ENCODE measurements at regions not wholly inside any gene's neighbourhood (a gene's known extent, or its start where the extent isn't known, plus 50 kb on each side); places are given as distances from the start of the nearest gene placed in this dataset.
"Not testable (repeated sequence)": the region's sequence is repeated elsewhere in the genome, so short reads cannot be mapped to it uniquely, and the experiment has no call there.

- no peak for DNase-seq
These were observed 258.2 kb upstream of the IRS2 start for GRCh38 chr13:110044551-110045111.

DNA sequence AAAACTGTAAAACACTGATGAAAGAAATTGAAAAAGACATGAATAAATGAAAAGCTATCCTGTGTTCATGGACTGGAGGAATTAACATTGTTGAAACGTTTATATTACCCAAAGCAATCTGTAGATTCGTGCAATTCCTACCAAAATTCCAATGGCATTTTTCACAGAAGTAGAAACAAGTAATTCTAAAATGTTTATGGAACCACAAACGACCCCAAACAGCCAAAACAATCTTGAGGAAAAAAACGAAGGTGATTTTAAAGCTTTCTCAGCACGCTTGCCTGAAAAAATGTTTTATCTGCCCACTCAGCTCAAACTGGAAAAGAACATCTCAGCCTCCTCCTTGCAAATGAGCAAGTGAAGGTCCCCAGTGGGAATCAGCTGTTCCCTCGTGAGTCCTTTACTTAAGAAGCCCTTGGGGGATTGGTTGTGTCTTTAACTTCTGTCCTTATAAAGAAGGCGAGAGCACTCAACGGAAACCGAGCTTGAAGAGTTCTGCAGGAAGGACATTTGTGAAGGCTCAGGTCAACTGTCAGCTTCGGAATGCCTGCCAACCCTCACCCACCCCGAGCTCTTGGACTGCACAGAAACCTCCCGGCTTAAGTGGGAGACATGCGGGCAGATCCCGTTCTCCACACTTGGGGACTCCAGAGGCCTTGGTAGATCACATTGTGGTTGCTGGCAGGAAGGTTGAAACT, 256.0 kb upstream of the IRS2 start:
- no peak for DNase-seq

DNA sequence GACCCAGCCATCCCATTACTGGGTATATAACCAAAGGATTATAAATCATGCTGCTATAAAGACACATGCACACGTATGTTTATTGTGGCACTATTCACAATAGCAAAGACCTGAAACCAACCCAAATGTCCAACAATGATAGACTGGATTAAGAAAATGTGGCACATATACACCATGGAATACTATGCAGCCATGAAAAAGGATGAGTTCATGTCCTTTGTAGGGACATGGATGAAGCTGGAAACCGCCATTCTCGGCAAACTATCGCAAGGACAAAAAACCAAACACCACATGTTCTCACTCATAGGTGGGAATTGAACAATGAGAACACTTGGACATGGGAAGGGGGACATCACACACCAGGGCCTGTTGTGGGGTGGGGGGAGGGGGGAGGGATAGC, 255.3 kb upstream of the IRS2 start:
- DNase-seq = not testable (repeated sequence)

GRCh38 chr13:110037925-110038573, 251.7 kb upstream of the IRS2 start:
- DNase-seq = no peak

DNA sequence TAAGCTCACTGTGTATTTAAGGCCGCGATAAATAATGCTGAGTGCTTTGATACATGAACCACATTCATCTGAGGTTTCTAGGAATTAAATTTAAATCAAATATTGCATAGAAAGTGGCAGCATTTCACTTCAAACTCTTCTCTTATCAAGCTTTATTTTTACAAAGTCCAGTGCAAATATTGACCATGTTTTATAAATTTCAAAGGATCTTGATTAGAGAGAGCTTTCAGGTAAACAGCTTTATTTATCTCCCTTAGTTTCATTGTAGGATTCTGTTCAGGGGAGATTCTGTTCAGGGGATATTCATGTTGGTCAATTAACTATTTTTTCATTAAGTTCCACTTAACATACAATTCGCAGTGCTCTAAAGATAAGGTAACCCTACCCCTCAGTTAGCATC, 249.7 kb upstream of the IRS2 start:
- no peak for DNase-seq

- DNase-seq = no peak
These were observed 247.7 kb upstream of the IRS2 start for GRCh38 chr13:110034031-110034549.

GRCh38 chr13:110032969-110033368, 246.6 kb upstream of the IRS2 start:
- DNase-seq = no peak

- DNase-seq = no peak
These were observed 244.1 kb upstream of the IRS2 start for GRCh38 chr13:110030394-110030928.

DNA sequence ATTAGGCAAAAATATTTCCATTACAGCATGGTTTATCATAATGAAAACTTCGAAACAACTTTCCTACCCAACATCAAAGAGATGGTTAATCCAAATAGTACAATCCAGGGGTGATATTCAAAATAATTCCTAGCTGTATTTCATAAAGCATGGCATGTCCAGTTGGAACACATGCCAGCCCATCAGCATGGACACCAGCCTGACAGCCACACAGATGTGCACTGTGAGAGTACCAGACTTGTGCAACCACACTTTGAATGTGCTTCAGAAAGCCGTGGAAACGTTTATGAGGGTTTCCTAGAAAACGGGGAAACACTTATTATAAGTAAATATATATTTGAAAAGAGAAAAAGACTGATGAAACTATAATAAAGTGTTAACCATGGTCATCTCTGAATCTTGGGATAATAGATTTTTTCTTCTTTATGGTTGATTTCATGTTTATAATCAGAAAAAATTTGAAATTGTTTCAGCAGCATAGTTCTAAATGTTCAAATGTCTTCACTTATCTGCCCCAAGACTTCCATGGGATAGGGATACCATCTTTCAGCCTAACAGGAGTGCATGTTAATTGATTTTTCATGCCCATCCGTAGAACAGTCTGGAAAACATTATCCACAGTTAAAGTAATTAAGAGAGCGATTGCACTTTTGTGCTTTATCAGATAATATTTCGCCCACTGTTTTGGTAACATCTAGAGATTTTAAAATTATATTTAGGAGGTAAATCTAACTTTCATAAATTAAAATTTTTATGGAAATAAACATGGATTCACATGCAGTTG, 242.6 kb upstream of the IRS2 start:
- DNase-seq = no peak

DNA sequence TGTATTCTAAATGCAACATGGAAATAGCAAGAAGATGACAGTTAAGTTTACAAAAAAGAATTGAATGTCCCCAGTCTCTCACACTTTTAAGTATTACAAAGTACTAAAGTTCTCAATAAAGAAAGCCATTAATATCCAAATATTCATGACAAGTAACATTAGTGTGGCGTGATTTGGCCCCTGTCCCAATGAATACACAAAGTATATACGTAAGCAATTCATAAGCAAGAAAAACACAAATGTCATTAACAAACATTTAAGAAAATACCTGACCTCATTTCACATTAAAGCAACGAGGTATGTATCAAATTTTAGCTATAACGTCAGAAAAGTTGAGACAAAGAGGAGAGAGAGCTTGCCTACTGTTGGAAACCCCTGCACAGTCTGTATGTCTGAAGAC, 241.9 kb upstream of the IRS2 start:
- DNase-seq = no peak

DNA sequence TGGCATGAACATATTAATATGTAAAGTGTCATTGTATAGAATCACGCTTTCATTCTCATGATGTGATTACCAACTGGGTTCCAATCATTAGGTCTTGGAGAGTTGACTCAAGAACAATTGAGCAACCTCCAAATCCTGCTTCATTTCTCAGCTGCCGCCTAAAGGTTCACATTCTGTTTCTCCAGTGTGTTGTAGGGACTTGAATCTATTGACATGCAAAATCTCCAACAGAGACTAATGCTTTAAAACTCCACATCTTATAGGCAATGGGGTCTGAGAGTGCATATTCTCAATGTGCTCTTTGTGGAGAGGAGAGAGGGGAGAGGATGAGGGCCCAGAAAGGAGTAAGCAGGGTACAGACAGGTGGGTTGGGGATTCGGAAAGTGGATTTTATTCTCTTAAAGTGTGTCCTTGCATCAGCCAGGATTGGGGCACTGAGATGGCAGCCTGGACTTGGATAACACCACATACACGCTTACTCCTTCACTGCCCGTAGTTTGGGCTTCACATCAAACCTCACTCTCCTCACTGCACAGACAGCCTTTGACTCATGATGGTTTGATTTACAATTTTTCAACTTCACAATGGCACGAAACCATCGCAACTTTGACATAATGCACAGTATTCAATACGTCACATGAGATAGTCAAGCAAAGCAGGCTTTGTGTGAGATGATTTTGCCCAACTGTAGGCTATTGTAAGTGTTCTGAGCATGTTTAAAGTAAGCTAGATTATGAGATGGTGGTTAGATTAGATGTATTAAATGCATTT, 241.3 kb upstream of the IRS2 start:
- no peak for DNase-seq

DNA sequence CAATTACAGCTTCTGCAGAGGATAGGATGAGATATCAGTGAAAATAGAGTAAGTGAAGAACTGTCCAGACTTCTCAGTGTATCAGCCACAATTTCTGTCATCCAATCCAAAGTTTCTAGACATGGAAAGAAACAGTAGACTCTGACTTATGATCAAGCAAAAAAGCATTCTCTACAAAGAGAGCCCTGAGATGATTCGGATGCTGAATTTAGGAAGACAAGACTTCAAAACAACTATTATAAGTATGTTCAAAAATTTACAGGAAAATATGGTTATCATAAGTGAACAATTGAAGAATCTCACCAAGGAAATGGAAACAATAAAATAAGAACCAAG, 238.2 kb upstream of the IRS2 start:
- no peak for DNase-seq

GRCh38 chr13:110023729-110024644, 237.6 kb upstream of the IRS2 start:
- no peak for DNase-seq

DNA sequence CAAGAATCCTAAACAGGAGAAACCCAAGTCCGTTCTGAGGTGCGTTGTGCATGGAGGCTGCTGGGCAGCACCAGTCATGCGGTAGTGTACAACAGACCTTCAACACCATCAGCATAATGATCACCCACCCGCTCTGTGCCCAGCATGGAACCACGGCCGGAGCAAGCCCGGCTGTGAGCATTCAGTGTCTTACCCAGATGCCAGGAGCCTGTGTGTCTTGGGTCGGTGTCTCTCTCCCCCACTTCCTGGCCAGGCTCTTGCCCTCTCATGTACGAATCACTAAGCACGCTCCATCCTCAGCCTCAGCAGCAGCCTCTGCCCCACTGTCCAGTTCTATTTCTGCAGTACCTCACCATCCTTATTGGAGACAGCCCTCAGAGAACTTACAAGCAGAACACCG, 231.6 kb upstream of the IRS2 start:
- DNase-seq = no peak

DNA sequence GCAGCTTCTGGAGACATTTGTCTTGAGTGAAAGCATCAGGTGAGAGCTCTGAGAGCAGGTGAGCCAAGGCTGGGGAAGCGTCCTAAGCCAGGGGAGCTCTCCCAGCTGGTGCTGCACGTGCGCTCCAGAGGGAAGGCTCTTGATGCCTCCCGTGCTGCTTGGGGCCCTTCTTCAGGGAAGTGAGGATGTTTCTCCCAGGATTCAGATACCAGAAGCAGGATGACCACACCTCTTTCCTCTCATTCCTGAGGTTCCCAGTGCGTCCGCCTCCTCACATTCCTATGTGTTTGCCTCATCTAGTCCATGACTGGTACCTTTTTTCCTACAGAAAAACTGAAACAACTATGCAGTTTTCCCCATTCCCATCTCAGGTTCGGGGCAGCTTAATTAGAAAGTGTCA, 231.0 kb upstream of the IRS2 start:
- no peak for DNase-seq

DNA sequence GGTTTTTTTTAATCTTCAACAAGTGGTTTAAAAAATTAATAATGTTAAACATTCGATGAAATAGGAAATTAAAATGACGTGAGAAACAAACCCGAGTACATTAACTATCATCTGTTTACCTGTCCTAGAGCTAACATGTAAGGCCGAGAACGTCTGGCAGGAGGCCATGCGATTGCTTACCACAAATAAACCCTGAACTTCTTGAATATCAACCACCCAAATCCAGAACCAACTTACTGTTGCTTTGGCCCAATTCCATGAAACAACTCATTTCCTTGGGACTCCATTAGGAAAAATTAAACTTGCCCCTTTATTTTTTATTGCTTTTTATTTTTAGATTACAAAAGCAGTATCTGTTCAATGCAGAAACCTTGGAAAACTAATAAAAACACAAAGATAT, 228.9 kb upstream of the IRS2 start:
- no peak for DNase-seq

DNA sequence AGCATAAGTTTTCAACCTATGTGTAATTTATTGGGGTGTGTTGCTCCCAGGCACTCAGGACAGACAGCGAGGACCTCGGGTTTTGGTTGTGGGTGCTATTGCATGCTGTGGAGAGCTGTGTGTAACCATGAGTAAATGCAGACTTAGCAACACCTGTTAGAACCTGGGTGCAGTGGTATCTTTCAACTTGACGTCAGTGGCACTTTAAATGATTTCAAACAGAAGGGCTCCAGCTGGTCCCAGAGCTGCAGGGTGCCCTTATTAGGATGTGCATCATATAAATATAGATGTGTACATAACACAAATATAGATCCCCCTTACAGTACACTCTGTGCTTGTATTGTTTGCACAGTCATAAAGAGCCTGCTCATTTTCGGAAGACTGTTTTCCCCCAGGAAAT, 228.3 kb upstream of the IRS2 start:
- DNase-seq = no peak

GRCh38 chr13:110012102-110012739, 225.8 kb upstream of the IRS2 start:
- no peak for DNase-seq

DNA sequence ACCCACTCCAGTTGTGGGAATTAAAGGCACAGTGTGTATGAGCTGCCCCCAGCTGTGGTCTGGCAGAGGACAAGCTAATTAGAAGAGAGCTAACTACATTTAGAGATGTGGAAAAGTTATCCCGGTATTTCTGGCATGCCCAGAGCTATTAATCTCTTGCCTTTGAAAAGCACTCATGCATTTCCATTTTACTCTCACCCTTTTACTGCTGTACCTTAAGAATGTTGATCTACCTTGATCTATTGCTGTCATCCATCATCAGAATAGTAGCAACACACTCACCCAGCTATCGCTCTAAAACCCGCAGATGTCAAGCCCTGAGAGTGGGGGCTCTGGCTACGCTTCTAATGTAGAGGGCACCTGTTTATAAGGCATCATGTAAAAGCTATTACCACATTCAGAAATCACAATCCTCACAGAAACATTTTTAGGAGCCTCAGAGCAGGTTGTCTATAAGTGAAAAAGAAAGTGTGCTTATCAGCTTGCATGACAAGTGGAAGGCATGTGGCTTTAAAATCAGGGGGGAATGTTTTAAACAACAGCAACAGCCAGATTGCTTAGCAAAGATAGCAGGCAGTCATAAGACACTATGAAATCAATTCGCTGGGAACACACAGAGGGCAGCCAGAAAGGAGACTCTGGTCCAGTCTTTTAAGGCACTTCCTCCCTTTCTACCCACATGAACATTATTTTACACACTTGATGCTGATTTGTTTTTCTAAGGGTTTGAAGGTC, 224.2 kb upstream of the IRS2 start:
- no peak for DNase-seq

DNA sequence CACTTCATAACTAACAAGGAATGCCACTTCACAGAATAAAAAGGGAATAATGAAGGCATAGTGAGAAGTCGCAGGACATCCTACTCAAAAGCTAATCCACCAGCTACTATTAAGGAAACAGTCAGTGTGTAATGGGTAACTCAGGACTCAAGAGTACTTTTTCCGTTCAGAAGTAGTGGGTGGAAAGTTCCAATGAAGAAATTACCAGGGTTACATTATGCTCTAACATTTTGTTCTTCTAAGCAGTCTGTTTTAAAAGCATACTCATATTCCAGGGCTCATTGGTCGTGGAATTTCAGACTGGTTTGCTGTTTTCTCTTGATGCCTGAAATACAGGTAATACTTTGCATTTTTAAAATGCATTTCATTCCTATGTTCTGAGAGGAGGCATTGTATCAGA, 222.4 kb upstream of the IRS2 start:
- DNase-seq = no peak
